K562 (cell line): ENCODE measurements at regions not wholly inside any gene's neighbourhood (a gene's known extent, or its start where the extent isn't known, plus 50 kb on each side); places are given as distances from the start of the nearest gene placed in this dataset.

ENCODE experiments used
- ATAC-seq: fragments of 200-7000 bp; cut with Tn5 transposase; 3 replicates; pipeline ENCODE4 v1.9.1; 2020; ENCODE audit warnings: moderate library complexity
- BruUV-seq: library from RNA; stranded (reverse); fragments of 400-500 nt; replicated peaks from 2 replicates; lab custom pipeline; 2021; lab: Mats Ljungman, UMichigan
- CTCF ChIA-PET: fragments of 300-600 bp; formaldehyde crosslinking; extraction: SDS; loops from one replicate; lab custom pipeline; 2021; ENCODE audit warnings: low intra/inter-chr PET ratio; lab: Yijun Ruan, JAX
- POLR2A ChIA-PET: fragments of 300-600, 350-650 bp; sonication (Branson Sonifier 250); formaldehyde crosslinking; extraction: SDS; loops from one replicate; lab custom pipeline; 2021; ENCODE audit warnings: antibody characterized with exemption, inconsistent platforms; lab: Yijun Ruan, JAX
- DNase-seq, 4 experiments: peaks; one replicate each; pipeline versions ENCODE4 v3.0.0 to v3.0.0-alpha.2; 2011 to 2018; ENCODE audit warnings: low spot score in 3 of 4, mixed read lengths in 3 of 4; ENCODE audit errors: extremely low read depth in 1 of 4
- FAIRE-seq: peaks from 2 replicates; lab custom pipeline; 2011; peaks lifted over from hg19 to GRCh38; lab: Jason Lieb, UNC
- H2AFZ ChIP-seq: 2 replicates; pipeline ENCODE4 v1.6.0; 2011; ENCODE audit warnings: low read depth, low read length, control low read depth, inconsistent platforms
- H3K27ac ChIP-seq: fragments of 200-600 bp; 3 replicates; pipeline ENCODE4 v1.8.0; 2011; ENCODE audit warnings: low read depth, mild to moderate bottlenecking, control low read depth, inconsistent platforms, low read length, moderate library complexity, mixed read lengths; ENCODE audit errors: extremely low read depth
- H3K27me3 ChIP-seq, 2 experiments: fragments of 300-600 bp in 1 of 2; 2 replicates in 1 of 2; 3 replicates in 1 of 2; pipeline versions ENCODE4 v1.6.0 to v1.8.0; 2011; ENCODE audit warnings: inconsistent platforms in 2 of 2, low read length in 2 of 2, mild to moderate bottlenecking in 1 of 2, mixed read lengths in 1 of 2, moderate library complexity in 1 of 2; ENCODE audit not compliant: control insufficient read depth in 2 of 2, insufficient read depth in 2 of 2
- H3K36me3 ChIP-seq: fragments of 300-600 bp; 3 replicates; pipeline ENCODE4 v1.8.0; 2011; ENCODE audit warnings: mild to moderate bottlenecking, low read length, inconsistent platforms; ENCODE audit not compliant: control insufficient read depth, insufficient read depth
- H3K4me1 ChIP-seq, 2 experiments: fragments of 200-600 bp in 1 of 2; replicated peaks in 1 of 2; 2 replicates in 1 of 2; 3 replicates in 1 of 2; pipeline versions ENCODE4 v1.5.1 to v1.8.0; 2011; ENCODE audit warnings: inconsistent platforms in 2 of 2, low read length in 2 of 2, mild to moderate bottlenecking in 1 of 2, mixed read lengths in 1 of 2, moderate library complexity in 1 of 2; ENCODE audit not compliant: control insufficient read depth in 2 of 2, insufficient read depth in 2 of 2
- H3K4me2 ChIP-seq: 2 replicates; pipeline ENCODE4 v1.6.1; 2011; ENCODE audit warnings: low read length, control low read depth, inconsistent platforms, mixed read lengths; ENCODE audit not compliant: insufficient read depth
- H3K4me3 ChIP-seq: fragments of 200-600 bp; sonication (generic), shearing (Covaris generic); 2 replicates; pipeline ENCODE4 v1.5.1; 2016; ENCODE audit warnings: control low read depth, inconsistent platforms
- H3K79me2 ChIP-seq: fragments of 200-600 bp; 3 replicates; pipeline ENCODE4 v1.8.0; 2011; ENCODE audit warnings: low read length, inconsistent platforms; ENCODE audit not compliant: control insufficient read depth, insufficient read depth
- H3K9ac ChIP-seq, 2 experiments: 2 replicates each; pipeline versions ENCODE4 v1.6.0 to v1.6.1; 2011; ENCODE audit warnings: low read depth in 2 of 2, low read length in 2 of 2, control low read depth in 1 of 2, inconsistent platforms in 1 of 2, mild to moderate bottlenecking in 1 of 2, mixed read lengths in 1 of 2; ENCODE audit not compliant: insufficient read depth in 1 of 2
- H3K9me1 ChIP-seq: one replicate; pipeline ENCODE4 v1.6.0; 2011; ENCODE audit warnings: inconsistent platforms, mild to moderate bottlenecking, low read length, moderate library complexity; ENCODE audit not compliant: control insufficient read depth, insufficient read depth
- H3K9me3 ChIP-seq: replicated peaks from 2 replicates; pipeline ENCODE4 v1.5.1; 2011; ENCODE audit warnings: low read depth, low read length, inconsistent platforms; ENCODE audit not compliant: control insufficient read depth, insufficient read depth
- H4K20me1 ChIP-seq: replicated peaks from 2 replicates; pipeline ENCODE4 v1.6.1; 2011; ENCODE audit warnings: low read length, inconsistent platforms, mixed read lengths; ENCODE audit not compliant: control insufficient read depth, insufficient read depth
- ARID1B ChIP-seq: fragments of 450-650 bp; IDR thresholded peaks from 2 replicates; pipeline ENCODE4 v1.6.1; 2016; ENCODE audit warnings: antibody characterized with exemption, mild to moderate bottlenecking, inconsistent platforms
- ELF2 ChIP-seq: fragments of 250-450 bp; sonication (Bioruptor Pico); IDR thresholded peaks from 2 replicates; pipeline ENCODE4 v1.5.0; 2021; ENCODE audit warnings: mild to moderate bottlenecking
- ETV6 ChIP-seq, 3 experiments: fragments of 150-350 bp in 1 of 3; sonication (generic) in 1 of 3; formaldehyde crosslinking in 1 of 3; IDR thresholded peaks; 2 replicates each; pipeline versions ENCODE4 v1.6.1 to v1.8.0; 2014 to 2022; ENCODE audit warnings: borderline replicate concordance in 2 of 3, low read depth in 2 of 3, antibody characterized with exemption in 1 of 3, low read length in 1 of 3, mild to moderate bottlenecking in 1 of 3, missing genetic modification reagents in 1 of 3
- FOSL1 ChIP-seq: fragments of 200-800 bp; sonication (Bioruptor generic); conservative IDR thresholded peaks from 2 replicates; pipeline ENCODE4 v1.6.1; 2016; ENCODE audit warnings: missing genetic modification characterization, missing compliant biosample characterization
- FOXJ2 ChIP-seq: fragments of 200-800 bp; sonication (Bioruptor generic); IDR thresholded peaks from 2 replicates; pipeline ENCODE4 v1.6.1; 2016; ENCODE audit warnings: missing genetic modification characterization, missing compliant biosample characterization
- FUS ChIP-seq: fragments of 200-400 bp; formaldehyde crosslinking; optimal IDR thresholded peaks from 2 replicates; pipeline ENCODE3; 2017; ENCODE audit warnings: low read depth, low read length
- HMBOX1 ChIP-seq: sonication (generic); IDR thresholded peaks from 2 replicates; pipeline ENCODE4 v1.6.1; 2016
- KAT8 ChIP-seq: fragments of 450-650 bp; IDR thresholded peaks from 2 replicates; pipeline ENCODE4 v1.6.1; 2016; ENCODE audit warnings: low read depth, mild to moderate bottlenecking
- L3MBTL2 ChIP-seq: fragments of 450-650 bp; IDR thresholded peaks from 2 replicates; pipeline ENCODE4 v1.6.1; 2016; ENCODE audit warnings: mild to moderate bottlenecking, moderate library complexity
- MED1 ChIP-seq: sonication (generic); formaldehyde crosslinking; IDR thresholded peaks from 2 replicates; pipeline ENCODE4 v1.8.1; 2023; ENCODE audit warnings: missing genetic modification reagents, borderline replicate concordance
- MEIS2 ChIP-seq: fragments of 450-650 bp; IDR thresholded peaks from 2 replicates; pipeline ENCODE4 v1.6.1; 2014; ENCODE audit warnings: mild to moderate bottlenecking; ENCODE audit not compliant: partially characterized antibody
- NCOA2 ChIP-seq, 2 experiments: fragments of 450-650 bp; IDR thresholded peaks; 2 replicates each; pipeline ENCODE4 v1.6.1; 2018; ENCODE audit warnings: mild to moderate bottlenecking in 2 of 2, moderate library complexity in 1 of 2; ENCODE audit not compliant: partially characterized antibody in 2 of 2
- PKNOX1 ChIP-seq: fragments of 450-650 bp; IDR thresholded peaks from 2 replicates; pipeline ENCODE4 v1.6.1; 2016
- POLR2A ChIP-seq: fragments of 450-650 bp; conservative IDR thresholded peaks from 2 replicates; pipeline ENCODE4 v1.6.1; 2016
- POLR2B ChIP-seq: fragments of 450-650 bp; IDR thresholded peaks from 2 replicates; pipeline ENCODE4 v1.6.1; 2018; ENCODE audit warnings: low read depth; ENCODE audit not compliant: partially characterized antibody
- PRMT5 ChIP-seq: sonication (generic); formaldehyde crosslinking; IDR thresholded peaks from 2 replicates; pipeline ENCODE4 v1.5.0; 2020; ENCODE audit warnings: missing genetic modification reagents
- RBM39 ChIP-seq: fragments of 200-400 bp; formaldehyde crosslinking; optimal IDR thresholded peaks from 2 replicates; pipeline ENCODE3; 2018; ENCODE audit warnings: low read depth, low read length
- SREBF2 ChIP-seq: sonication (generic); formaldehyde crosslinking; IDR thresholded peaks from 2 replicates; pipeline ENCODE4 v1.4.0; 2020; ENCODE audit warnings: mild to moderate bottlenecking, missing genetic modification reagents
- TAF7 ChIP-seq: fragments of 450-650 bp; IDR thresholded peaks from 2 replicates; pipeline ENCODE4 v1.6.1; 2016; ENCODE audit warnings: missing genetic modification characterization, missing compliant biosample characterization
- ZBTB5 ChIP-seq: fragments of 450-650 bp; IDR thresholded peaks from 2 replicates; pipeline ENCODE4 v1.6.1; 2017; ENCODE audit warnings: antibody characterized with exemption
- ZNF551 ChIP-seq: fragments of 250-450 bp; sonication (Bioruptor Pico); IDR thresholded peaks from 2 replicates; pipeline ENCODE4 v1.5.0; 2021; ENCODE audit warnings: mild to moderate bottlenecking, moderate library complexity
- WGBS: fragments of 100-300 bp; shearing (Covaris generic); methylation state at CpG from one replicate; pipeline ENCODE4 v1.1.6; 2016; ENCODE audit warnings: low coverage, mixed read lengths; ENCODE audit not compliant: insufficient coverage; ENCODE audit errors: missing lambda C conversion rate; 5-methylcytosine and 5-hydroxymethylcytosine counted together
- in situ Hi-C: fragments of 300-500 bp; cut with MboI; formaldehyde crosslinking; loops from 4 replicates; pipeline ENCODE4 v1.15.0; 2018; ENCODE audit warnings: inconsistent platforms, mixed read lengths
- intact Hi-C: fragments of 100-400 bp; cut with micrococcal nuclease; formaldehyde crosslinking; loops from 2 replicates; pipeline ENCODE4 v1.14.2; 2022

GRCh38 chr3:177835008-177835407 is 637.7 kb upstream of the TBL1XR1 start (continued):
- TF ChIP-seq ZBTB5 (no peak), FUS (no peak), ETV6 (IDR thresholded peaks at IDR 0.05; ENCODE audit: borderline replicate concordance in 1 of 2, low read depth in 2 of 2, low read length in 1 of 2) (peak in 1 of 2 experiments; percentile 80; a peak in 2 of 4 replicates), ETV6 (CRISPR knock-in tag; IDR thresholded peaks at IDR 0.05; ENCODE audit: borderline replicate concordance) (no peak)

- H3K79me2 ChIP-seq: no peaks in the 10 kb centered on the region
- ATAC-seq: peak; percentile 37; the same call in 1 of the 3 replicates
- H3K9ac ChIP-seq: no peak overlapping the region
- H3K27me3 ChIP-seq: peaks cover 0 to 5% of the 10 kb centered on the region in 2 experiments; a peak in 1 of 5 replicates
- no TSS peak for BruUV-seq
- DNase-seq: peak in 1 of 4 experiments; percentile 43
- WGBS: 8% methylated on average over 1 of the region's 1 CpG
- no peak overlapping the region for H2AFZ ChIP-seq
- H3K9me1 ChIP-seq: no peaks in the 10 kb centered on the region
- no peaks in the 10 kb centered on the region for H3K36me3 ChIP-seq
- H3K4me2 ChIP-seq: no peak overlapping the region
- in situ Hi-C loops (no loop called here), intact Hi-C loops (no loop called here)
- no peak overlapping the region for H3K27ac ChIP-seq
- H3K4me3 ChIP-seq: no peak overlapping the region
- H3K9me3 ChIP-seq: no peaks in the 10 kb centered on the region
- FAIRE-seq: peak; percentile 69
- ChIA-PET POLR2A (no interaction called here), CTCF (no interaction called here)
- no peaks in the 10 kb centered on the region for H4K20me1 ChIP-seq
- H3K4me1 ChIP-seq: no peaks in the 10 kb centered on the region; a peak in 3 of 5 replicates
- TF ChIP-seq SREBF2 (CRISPR knock-in tag) (no peak), KAT8 (no peak), TAF7 (tag) (no peak), PRMT5 (CRISPR knock-in tag) (no peak), RBM39 (no peak), ELF2 (CRISPR knock-in tag) (no peak), MEIS2 (peak; percentile 51), POLR2A (no peak), MED1 (CRISPR knock-in tag) (no peak), NCOA2 (IDR thresholded peaks at IDR 0.05; ENCODE audit: partially characterized antibody in 2 of 2) (no peak), ARID1B (peak; percentile 21; the same call in 1 of the 2 replicates), HMBOX1 (peak; percentile 82), FOXJ2 (tag) (0 out of 2 replicates have a peak, but pooled peaks have one; percentile 25), L3MBTL2 (no peak), PKNOX1 (peak; percentile 39; the same call in 1 of the 2 replicates), FOSL1 (peak; percentile 58; the same call in 1 of the 2 replicates), POLR2B (no peak), ZNF551 (no peak)
These were observed 638.6 kb upstream of the TBL1XR1 start for GRCh38 chr3:177835917-177836316.
